NCI-H1930 (cell line): ENCODE measurements at regions not wholly inside any gene's neighbourhood (a gene's known extent, or its start where the extent isn't known, plus 50 kb on each side); places are given as distances from the start of the nearest gene placed in this dataset.
"Not testable (repeated sequence)": the region's sequence is repeated elsewhere in the genome, so short reads cannot be mapped to it uniquely, and the experiment has no call there.

Experiments used
- DNase-seq, 2 experiments: peaks; one replicate each; lab custom pipeline; 2025; lab: John Stamatoyannopoulos, UW

GRCh38 chr6:51480040-51480439 lies 607.4 kb downstream of the PKHD1 start:
- no peak for DNase-seq

GRCh38 chr6:51485869-51486268 lies 601.5 kb downstream of the PKHD1 start:
- not testable (repeated sequence) for DNase-seq

GRCh38 chr6:51487937-51488336 lies 599.5 kb downstream of the PKHD1 start:
- DNase-seq, result no peak

- DNase-seq, result no peak
These were observed 598.3 kb downstream of the PKHD1 start for GRCh38 chr6:51489133-51489532.

- no peak for DNase-seq
These were observed 597.3 kb downstream of the PKHD1 start for GRCh38 chr6:51490101-51490500.

GRCh38 chr6:51494342-51494741 lies 593.1 kb downstream of the PKHD1 start:
- DNase-seq, result no peak

GRCh38 chr6:51495096-51495495 lies 592.3 kb downstream of the PKHD1 start:
- no peak for DNase-seq

GRCh38 chr6:51495610-51496396 lies 591.6 kb downstream of the PKHD1 start:
- no peak for DNase-seq

GRCh38 chr6:51502996-51503395 lies 584.4 kb downstream of the PKHD1 start:
- no peak for DNase-seq

GRCh38 chr6:51505434-51505833 lies 582.0 kb downstream of the PKHD1 start:
- DNase-seq, result no peak

- no peak for DNase-seq
These were observed 577.8 kb downstream of the PKHD1 start for GRCh38 chr6:51509597-51509996.

GRCh38 chr6:51511081-51511480 lies 576.3 kb downstream of the PKHD1 start:
- DNase-seq, result no peak

GRCh38 chr6:51513891-51514747 lies 573.3 kb downstream of the PKHD1 start:
- DNase-seq, result no peak

GRCh38 chr6:51514748-51515402 lies 572.5 kb downstream of the PKHD1 start:
- no peak for DNase-seq

- DNase-seq, result no peak
These were observed 561.4 kb downstream of the PKHD1 start for GRCh38 chr6:51526049-51526448.

- DNase-seq, result no peak
These were observed 560.5 kb downstream of the PKHD1 start for GRCh38 chr6:51526922-51527321.

- no peak for DNase-seq
These were observed 558.9 kb downstream of the PKHD1 start for GRCh38 chr6:51528556-51528955.

GRCh38 chr6:51529240-51529639 lies 558.2 kb downstream of the PKHD1 start:
- no peak for DNase-seq

- DNase-seq, result no peak
These were observed 555.8 kb downstream of the PKHD1 start for GRCh38 chr6:51531623-51532022.

- DNase-seq, result no peak
These were observed 553.5 kb downstream of the PKHD1 start for GRCh38 chr6:51533962-51534361.

- no peak for DNase-seq
These were observed 552.1 kb downstream of the PKHD1 start for GRCh38 chr6:51535327-51535726.

GRCh38 chr6:51536728-51537127 lies 550.7 kb downstream of the PKHD1 start:
- DNase-seq, result no peak

GRCh38 chr6:51541847-51542246 lies 545.6 kb downstream of the PKHD1 start:
- no peak for DNase-seq
